ENCODE measurements at regions not wholly inside any gene's neighbourhood (a gene's known extent, or its start where the extent isn't known, plus 50 kb on each side); places are given as distances from the start of the nearest gene placed in this dataset.

DNA sequence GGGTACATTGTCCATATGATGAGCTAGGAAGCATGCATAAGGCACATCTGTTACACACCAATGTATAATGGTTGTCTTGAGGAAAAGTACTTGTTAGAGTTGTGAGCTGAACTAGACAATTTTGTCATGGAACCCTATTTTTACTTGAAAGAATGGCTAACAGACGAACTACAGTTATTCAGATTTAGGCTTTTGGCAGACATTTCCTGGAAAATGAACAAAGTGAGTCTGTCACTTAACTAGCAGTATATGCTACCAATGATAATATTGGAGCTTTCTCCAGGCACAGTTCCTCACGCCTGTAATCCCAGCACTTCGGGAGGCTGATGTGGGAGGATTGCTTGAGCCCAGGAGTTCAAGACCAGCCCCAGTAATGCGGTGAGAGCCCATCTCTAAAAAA, 61.9 kb upstream of the SLC25A43 start:
- no peak overlapping the region for H3K4me3 Mint-ChIP-seq
- no peak for ATAC-seq
- no peaks in the 10 kb centered on the region for H3K27me3 Mint-ChIP-seq (ENCODE audit: low read depth)
- no peaks in the 10 kb centered on the region for H3K4me1 Mint-ChIP-seq
- no peak overlapping the region for H3K27ac Mint-ChIP-seq
- ChIA-PET POLR2A (no interaction called here), CTCF (no interaction called here)
- no peaks in the 10 kb centered on the region for H3K36me3 Mint-ChIP-seq
- TF ChIP-seq PRDM15 (CRISPR knock-in tag; IDR thresholded peaks at IDR 0.05) (no peak), MXD4 (CRISPR knock-in tag; IDR thresholded peaks at IDR 0.05; ENCODE audit: borderline replicate concordance) (no peak), ATF1 (CRISPR knock-in tag; IDR thresholded peaks at IDR 0.05) (no peak), CDX4 (CRISPR knock-in tag; IDR thresholded peaks at IDR 0.05; ENCODE audit: borderline replicate concordance) (no peak), HMGA2 (CRISPR knock-in tag; IDR thresholded peaks at IDR 0.05) (no peak), ZNF416 (CRISPR knock-in tag; IDR thresholded peaks at IDR 0.05) (no peak), ATF3 (CRISPR knock-in tag; conservative IDR thresholded peaks at IDR 0.05) (no peak), IRF2 (CRISPR knock-in tag; IDR thresholded peaks at IDR 0.05; ENCODE audit: borderline replicate concordance, low read depth) (no peak), ZBTB21 (CRISPR knock-in tag; IDR thresholded peaks at IDR 0.05; ENCODE audit: borderline replicate concordance) (no peak), NR1H2 (CRISPR knock-in tag; IDR thresholded peaks at IDR 0.05) (no peak), HMGXB4 (CRISPR knock-in tag; IDR thresholded peaks at IDR 0.05) (no peak), E2F1 (CRISPR knock-in tag; IDR thresholded peaks at IDR 0.05) (no peak), ELF4 (CRISPR knock-in tag; IDR thresholded peaks at IDR 0.05; ENCODE audit: low read depth) (no peak), PREB (CRISPR knock-in tag; IDR thresholded peaks at IDR 0.05; ENCODE audit: borderline replicate concordance) (no peak), CREB1 (CRISPR knock-in tag; IDR thresholded peaks at IDR 0.05) (no peak), NFYB (CRISPR knock-in tag; conservative IDR thresholded peaks at IDR 0.05; ENCODE audit: low read depth) (no peak)
- TF ChIP-seq, protein P1, sequence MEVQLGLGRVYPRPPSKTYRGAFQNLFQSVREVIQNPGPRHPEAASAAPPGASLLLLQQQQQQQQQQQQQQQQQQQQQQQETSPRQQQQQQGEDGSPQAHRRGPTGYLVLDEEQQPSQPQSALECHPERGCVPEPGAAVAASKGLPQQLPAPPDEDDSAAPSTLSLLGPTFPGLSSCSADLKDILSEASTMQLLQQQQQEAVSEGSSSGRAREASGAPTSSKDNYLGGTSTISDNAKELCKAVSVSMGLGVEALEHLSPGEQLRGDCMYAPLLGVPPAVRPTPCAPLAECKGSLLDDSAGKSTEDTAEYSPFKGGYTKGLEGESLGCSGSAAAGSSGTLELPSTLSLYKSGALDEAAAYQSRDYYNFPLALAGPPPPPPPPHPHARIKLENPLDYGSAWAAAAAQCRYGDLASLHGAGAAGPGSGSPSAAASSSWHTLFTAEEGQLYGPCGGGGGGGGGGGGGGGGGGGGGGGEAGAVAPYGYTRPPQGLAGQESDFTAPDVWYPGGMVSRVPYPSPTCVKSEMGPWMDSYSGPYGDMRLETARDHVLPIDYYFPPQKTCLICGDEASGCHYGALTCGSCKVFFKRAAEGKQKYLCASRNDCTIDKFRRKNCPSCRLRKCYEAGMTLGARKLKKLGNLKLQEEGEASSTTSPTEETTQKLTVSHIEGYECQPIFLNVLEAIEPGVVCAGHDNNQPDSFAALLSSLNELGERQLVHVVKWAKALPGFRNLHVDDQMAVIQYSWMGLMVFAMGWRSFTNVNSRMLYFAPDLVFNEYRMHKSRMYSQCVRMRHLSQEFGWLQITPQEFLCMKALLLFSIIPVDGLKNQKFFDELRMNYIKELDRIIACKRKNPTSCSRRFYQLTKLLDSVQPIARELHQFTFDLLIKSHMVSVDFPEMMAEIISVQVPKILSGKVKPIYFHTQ (CRISPR knock-in tag; IDR thresholded peaks at IDR 0.05) = no peak
- TF ChIP-seq, protein P2, sequence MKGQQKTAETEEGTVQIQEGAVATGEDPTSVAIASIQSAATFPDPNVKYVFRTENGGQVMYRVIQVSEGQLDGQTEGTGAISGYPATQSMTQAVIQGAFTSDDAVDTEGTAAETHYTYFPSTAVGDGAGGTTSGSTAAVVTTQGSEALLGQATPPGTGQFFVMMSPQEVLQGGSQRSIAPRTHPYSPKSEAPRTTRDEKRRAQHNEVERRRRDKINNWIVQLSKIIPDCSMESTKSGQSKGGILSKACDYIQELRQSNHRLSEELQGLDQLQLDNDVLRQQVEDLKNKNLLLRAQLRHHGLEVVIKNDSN (CRISPR knock-in tag; IDR thresholded peaks at IDR 0.05) = no peak
- TF ChIP-seq, protein P3, sequence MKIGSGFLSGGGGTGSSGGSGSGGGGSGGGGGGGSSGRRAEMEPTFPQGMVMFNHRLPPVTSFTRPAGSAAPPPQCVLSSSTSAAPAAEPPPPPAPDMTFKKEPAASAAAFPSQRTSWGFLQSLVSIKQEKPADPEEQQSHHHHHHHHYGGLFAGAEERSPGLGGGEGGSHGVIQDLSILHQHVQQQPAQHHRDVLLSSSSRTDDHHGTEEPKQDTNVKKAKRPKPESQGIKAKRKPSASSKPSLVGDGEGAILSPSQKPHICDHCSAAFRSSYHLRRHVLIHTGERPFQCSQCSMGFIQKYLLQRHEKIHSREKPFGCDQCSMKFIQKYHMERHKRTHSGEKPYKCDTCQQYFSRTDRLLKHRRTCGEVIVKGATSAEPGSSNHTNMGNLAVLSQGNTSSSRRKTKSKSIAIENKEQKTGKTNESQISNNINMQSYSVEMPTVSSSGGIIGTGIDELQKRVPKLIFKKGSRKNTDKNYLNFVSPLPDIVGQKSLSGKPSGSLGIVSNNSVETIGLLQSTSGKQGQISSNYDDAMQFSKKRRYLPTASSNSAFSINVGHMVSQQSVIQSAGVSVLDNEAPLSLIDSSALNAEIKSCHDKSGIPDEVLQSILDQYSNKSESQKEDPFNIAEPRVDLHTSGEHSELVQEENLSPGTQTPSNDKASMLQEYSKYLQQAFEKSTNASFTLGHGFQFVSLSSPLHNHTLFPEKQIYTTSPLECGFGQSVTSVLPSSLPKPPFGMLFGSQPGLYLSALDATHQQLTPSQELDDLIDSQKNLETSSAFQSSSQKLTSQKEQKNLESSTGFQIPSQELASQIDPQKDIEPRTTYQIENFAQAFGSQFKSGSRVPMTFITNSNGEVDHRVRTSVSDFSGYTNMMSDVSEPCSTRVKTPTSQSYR (CRISPR knock-in tag; IDR thresholded peaks at IDR 0.05) = no peak
- TF ChIP-seq, protein P4, sequence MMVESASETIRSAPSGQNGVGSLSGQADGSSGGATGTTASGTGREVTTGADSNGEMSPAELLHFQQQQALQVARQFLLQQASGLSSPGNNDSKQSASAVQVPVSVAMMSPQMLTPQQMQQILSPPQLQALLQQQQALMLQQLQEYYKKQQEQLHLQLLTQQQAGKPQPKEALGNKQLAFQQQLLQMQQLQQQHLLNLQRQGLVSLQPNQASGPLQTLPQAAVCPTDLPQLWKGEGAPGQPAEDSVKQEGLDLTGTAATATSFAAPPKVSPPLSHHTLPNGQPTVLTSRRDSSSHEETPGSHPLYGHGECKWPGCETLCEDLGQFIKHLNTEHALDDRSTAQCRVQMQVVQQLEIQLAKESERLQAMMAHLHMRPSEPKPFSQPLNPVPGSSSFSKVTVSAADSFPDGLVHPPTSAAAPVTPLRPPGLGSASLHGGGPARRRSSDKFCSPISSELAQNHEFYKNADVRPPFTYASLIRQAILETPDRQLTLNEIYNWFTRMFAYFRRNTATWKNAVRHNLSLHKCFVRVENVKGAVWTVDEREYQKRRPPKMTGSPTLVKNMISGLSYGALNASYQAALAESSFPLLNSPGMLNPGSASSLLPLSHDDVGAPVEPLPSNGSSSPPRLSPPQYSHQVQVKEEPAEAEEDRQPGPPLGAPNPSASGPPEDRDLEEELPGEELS (CRISPR knock-in tag; IDR thresholded peaks at IDR 0.05) = no peak
- DNase-seq (ENCODE audit: low spot score) = no peak
- peaks cover 15% of the 10 kb centered on the region for H3K9me3 Mint-ChIP-seq

Measured in WTC11 (cell line).